GM21528 (cell line): ENCODE measurements at regions not wholly inside any gene's neighbourhood (a gene's known extent, or its start where the extent isn't known, plus 50 kb on each side); places are given as distances from the start of the nearest gene placed in this dataset.

Experiments used
- ATAC-seq: cut with Tn5 transposase; IDR thresholded peaks from one replicate; pipeline ENCODE4 v1.9.1; 2021; ENCODE audit warnings: mild to moderate bottlenecking, moderate library complexity; ENCODE audit not compliant: unreplicated experiment, low FRiP score

GRCh38 chr2:38212312-38212711, 136.4 kb upstream of the CYP1B1 start:
- no peak for ATAC-seq

DNA sequence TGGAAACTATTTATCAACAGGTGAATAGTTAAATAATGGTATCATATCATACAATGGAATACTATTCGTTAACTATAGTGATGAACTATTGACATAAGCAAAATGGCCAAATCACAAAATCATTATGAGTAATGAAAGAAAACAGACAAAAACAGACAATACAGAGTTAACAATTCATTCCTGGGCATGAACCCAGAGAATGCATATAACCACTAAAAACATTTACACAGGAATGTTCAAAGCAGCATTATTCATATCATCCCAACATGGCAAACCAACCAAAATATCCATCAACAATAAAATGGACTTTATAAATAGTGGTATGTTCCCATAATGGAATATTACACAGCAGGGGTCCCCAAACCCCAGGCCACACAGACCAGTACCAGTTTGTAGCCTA, 131.2 kb upstream of the CYP1B1 start:
- no peak for ATAC-seq

- no peak for ATAC-seq
Measured at GRCh38 chr2:38203446-38203810, 127.5 kb upstream of the CYP1B1 start.

DNA sequence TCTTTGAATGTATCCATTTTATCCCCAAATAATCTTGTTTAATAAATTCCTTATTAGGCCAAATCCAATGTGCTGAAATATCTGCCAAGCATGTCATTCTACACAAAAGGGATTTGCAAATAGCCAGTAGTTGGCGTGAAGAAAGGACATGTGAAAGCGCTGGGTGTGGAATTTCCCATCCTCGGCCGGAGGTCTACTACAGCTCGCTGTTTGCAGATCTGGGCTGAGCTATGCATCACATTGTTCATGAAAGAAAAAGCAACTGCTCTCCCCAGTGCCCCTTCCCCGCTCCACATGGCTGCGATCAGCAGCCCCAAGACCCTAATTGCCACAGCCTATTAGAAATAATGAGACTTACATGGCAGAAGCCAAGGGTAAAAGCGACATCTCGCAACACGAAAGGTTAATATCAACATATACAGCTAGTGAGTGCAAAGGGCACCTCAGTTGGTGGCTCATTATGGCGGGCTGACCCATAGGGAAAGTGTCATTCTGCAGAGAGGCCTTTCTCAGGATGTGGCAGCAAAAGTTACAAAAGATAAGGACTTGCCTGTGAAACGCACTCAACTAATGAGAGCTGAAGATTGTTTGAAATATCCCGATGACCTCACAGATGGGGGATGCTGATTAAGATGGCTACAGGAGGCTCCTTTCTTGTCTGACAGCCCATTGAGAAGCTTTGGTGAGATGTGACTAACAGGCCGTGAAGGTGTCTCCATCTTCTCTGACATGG, 126.9 kb upstream of the CYP1B1 start:
- no peak for ATAC-seq

DNA sequence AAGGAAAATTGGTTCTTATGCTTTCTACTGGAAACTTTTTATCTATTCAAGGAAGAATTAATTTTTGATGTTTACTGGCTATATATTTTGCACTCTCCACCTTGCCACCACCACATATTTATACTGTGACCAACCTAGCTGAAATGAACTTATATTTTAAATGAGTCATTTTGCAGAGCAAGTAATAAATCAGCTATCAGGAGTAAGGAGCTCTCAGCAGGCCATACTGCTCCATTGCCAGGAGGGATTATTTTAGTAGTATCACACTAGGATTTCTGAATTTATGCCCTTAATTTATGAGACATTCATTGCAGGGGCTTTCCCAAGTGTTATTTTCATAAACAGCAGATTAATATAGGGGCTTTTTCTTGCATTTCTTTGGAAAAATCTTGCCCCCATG, 125.8 kb upstream of the CYP1B1 start:
- no peak for ATAC-seq

DNA sequence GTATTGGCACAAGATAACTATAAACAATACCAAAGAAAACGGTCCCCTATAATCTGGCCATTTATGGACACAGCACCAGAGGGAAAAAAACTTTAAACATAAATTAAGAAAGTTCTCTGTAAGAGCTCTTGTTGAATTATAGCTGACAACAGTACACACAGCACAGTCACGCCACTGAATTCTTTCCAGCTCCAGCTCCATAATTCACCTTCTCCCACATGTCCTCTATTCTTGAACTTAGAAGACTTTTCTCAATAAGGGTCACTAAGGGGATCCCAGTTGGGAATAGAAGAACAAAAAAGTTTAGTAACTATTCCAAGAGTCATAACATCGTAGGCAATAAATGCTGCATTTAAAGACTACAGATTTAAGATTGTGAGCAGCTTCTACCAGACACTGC, 124.6 kb upstream of the CYP1B1 start:
- ATAC-seq: no peak

GRCh38 chr2:38199127-38199526, 123.2 kb upstream of the CYP1B1 start:
- ATAC-seq: no peak

DNA sequence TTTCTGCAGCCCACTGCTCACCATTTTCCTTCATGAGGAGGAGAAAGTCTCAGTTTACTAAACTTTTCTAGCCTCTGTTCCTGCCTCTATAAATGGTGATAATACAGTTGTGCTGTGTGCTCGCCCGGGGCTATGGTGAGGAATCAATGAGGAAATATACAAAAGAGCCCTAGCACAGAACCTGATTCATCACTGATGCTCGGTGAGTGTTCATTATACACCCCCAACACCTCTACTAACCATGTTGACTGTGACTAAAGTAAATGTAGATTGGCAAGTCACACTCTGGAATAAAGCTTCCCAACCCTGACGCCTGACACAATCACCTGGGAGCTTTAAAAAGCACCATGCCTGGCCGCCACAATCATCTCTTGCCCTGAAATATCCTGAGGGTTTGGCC, 118.8 kb upstream of the CYP1B1 start:
- ATAC-seq: no peak

DNA sequence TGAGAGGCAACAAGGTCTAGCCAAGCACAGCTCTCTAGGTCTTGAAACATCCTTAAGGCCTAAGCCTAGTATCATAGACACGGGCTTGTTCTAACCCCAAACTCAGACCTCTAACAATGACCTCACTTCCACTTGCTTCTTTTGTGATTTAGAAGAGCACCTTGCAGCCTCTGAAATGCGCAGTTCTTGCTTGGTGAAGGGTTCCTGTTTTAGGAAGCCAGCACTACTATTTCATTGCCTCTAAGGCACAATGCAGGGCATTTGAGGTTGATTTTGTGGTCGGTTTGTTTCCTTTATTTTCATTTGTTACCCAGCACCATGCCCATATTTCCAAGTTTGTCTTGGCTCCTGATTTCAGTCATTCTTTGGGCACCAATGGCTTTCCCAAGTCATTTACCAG, 117.0 kb upstream of the CYP1B1 start:
- ATAC-seq: no peak

DNA sequence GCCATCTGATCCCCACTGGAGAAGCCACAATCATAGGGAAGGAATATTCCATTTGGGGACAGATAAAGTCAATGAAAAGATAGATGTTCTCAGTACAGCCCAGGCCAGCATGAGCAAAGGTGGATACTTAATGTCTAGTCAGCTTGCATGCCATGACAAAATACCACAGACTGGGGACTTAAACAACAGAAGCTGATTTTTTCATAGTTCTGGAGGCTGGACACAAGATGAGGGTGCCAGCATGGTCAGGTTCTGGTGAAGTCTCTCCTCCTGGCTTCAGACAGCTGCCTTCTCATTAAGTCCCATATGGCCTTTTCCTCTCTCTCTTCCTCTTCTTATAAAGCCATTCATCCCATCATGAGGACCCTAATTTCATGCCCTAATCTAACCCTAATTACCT, 116.1 kb upstream of the CYP1B1 start:
- ATAC-seq: no peak

DNA sequence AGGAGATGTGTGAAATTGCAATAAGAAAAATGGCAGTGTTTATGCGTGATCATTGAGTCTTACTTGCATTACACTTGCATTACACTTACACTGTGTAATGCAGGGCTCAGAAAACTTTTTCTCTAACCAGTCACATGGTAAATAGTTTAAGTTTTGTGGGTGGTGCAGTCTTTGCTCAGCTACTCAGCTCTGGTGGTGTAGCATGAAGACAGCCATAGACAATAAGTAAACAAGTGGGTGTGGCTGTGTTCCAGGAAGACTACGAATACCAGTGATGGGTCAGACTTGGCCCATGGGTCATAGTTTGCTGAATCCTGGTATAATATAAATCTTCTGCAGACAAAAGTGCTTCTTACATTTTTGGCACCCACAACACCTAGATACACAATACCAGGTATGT, 115.6 kb upstream of the CYP1B1 start:
- ATAC-seq: no peak

DNA sequence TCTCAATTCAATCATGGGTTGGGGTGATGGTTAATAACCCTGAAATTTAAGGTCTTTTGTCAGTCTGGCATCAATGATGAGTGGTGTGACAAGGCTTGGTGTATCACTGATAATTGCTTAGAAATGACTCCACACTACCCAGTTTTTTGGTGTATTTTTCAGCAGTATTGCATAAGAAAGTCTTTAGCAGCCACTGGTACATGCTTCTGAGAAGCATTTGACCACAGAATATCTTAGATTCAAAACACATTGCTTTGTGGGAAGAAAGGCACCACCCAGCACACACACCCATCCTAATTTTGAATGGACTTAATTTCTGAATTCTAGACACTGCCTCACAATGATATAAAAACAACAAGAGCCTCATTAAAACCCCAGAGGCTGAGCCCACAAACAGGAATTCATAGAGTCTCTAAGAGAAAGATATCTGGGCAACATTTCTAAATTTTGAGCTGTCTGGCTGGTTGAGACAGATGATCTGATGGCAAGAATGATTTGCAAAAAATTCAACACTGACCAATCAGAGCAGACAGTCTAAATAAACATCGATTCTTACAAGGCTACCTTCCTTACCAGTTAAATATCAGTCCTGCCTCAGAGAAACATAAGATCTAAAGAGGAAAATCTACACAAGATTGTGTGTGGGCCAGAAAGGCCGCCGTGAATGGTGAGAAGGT, 114.7 kb upstream of the CYP1B1 start:
- ATAC-seq: no peak

DNA sequence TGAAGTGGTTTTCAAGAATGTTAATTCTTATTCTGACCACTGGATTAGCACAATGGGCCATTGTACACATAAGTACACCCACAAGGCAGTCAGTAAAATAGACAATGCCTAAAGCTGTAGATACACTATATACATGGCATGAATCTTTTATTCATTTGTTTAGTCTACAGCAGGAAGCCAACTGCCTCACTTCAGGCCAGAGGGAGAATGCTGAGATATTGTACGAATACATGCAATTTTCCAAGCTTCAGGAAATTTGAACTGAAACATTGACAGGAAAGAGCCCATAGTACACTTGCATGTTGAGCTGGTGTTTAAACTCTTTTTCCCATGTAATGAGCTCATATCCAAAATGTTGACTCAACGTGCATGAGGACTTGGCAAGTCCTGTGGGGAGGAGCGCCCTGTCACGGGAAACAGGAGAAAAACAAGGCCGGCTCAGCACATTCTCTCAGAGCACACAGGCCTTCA, 111.6 kb upstream of the CYP1B1 start:
- no peak for ATAC-seq

- ATAC-seq: peak; percentile 90
Measured at GRCh38 chr2:38185012-38185491, 109.1 kb upstream of the CYP1B1 start.

GRCh38 chr2:38182492-38183003, 106.6 kb upstream of the CYP1B1 start:
- no peak for ATAC-seq

DNA sequence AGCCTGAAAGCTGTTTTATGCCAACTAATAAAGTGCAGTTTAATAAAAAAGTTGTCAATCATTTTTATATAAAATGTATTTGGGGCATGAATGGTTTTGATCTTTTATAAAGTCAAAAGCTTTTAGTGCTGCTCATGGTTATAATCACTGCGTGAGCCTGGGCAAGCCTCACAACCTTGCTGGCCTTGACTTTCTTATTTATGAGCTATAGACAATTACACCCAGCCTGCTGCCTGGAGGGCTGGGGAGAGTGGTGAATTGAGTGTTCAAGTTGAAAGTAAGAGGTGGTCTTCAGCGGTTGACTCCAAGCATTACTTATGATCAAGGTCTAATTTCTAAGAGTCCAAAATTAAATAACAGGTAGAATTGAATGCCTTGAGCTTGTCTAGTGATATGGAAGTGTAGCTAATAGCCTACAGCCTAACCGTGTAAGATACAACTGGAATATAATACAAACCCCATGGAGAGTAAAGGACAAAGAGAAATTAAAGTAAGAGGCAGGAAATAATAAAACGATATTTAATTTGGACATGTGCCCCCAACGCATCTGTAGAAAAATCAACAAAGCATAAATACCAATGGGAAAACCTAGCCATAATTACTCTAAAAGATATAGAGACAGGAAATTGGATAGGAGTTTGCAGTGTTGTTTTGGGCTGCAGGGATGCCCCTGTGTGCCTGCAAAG, 106.0 kb upstream of the CYP1B1 start:
- no peak for ATAC-seq

DNA sequence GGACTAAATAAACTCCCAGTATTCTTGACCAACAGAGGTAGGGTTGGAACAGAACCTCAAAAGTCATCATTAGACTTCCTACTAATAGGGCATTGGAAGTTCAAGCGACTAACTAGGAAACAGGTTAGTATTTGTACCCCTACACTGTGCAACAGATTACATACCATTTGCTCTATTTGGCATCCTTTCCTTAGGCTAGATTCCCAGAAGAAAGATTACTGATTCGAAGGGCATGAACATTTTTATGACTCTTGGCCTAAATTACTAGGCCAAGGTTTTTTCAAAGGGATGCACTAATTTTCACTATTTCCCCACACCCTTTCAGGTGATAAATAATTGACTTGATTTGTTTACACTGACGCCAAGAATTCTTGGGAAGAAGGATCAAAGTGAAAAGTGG, 104.8 kb upstream of the CYP1B1 start:
- ATAC-seq: no peak

GRCh38 chr2:38178556-38179419, 102.8 kb upstream of the CYP1B1 start:
- ATAC-seq: no peak

GRCh38 chr2:38178119-38178518, 102.2 kb upstream of the CYP1B1 start:
- no peak for ATAC-seq

- ATAC-seq: no peak
Measured at GRCh38 chr2:38176619-38177021, 100.7 kb upstream of the CYP1B1 start.
